Activated CD4-positive, alpha-beta T cell treated with anti-CD3 and anti-CD28 coated beads, Interleukin-2, amount 10 ng/mL, durations not matched to agents 24 days and 14 days (primary cell): ENCODE measurements at regions not wholly inside any gene's neighbourhood (a gene's known extent, or its start where the extent isn't known, plus 50 kb on each side); places are given as distances from the start of the nearest gene placed in this dataset.
A peak's percentile ranks its signal among the peaks of the same experiment; 100 is the strongest.
"Not testable (repeated sequence)": the region's sequence is repeated elsewhere in the genome, so short reads cannot be mapped to it uniquely, and the experiment has no call there.

Experiments used
- DNase-seq: peaks from one replicate; pipeline ENCODE4 v3.0.0; 2022
- H3K27ac Mint-ChIP-seq: one replicate; pipeline ENCODE4 v1.8.0; 2022; ENCODE audit warnings: mild to moderate bottlenecking, mixed read lengths
- H3K27me3 Mint-ChIP-seq: one replicate; pipeline ENCODE4 v1.8.0; 2022; ENCODE audit warnings: mixed read lengths
- H3K36me3 Mint-ChIP-seq: one replicate; pipeline ENCODE4 v1.8.0; 2022; ENCODE audit warnings: low read depth, mild to moderate bottlenecking, mixed read lengths
- H3K4me1 Mint-ChIP-seq: one replicate; pipeline ENCODE4 v1.8.0; 2021; ENCODE audit warnings: mixed read lengths
- H3K4me3 Mint-ChIP-seq: one replicate; pipeline ENCODE4 v1.8.0; 2022; ENCODE audit warnings: mild to moderate bottlenecking, moderate library complexity, mixed read lengths
- H3K9me3 Mint-ChIP-seq: one replicate; pipeline ENCODE4 v1.8.0; 2021; ENCODE audit warnings: mixed read lengths
- intact Hi-C: fragments of 100-400 bp; cut with micrococcal nuclease; formaldehyde crosslinking; loops from one replicate; pipeline ENCODE4 v1.15.1; 2023

DNA sequence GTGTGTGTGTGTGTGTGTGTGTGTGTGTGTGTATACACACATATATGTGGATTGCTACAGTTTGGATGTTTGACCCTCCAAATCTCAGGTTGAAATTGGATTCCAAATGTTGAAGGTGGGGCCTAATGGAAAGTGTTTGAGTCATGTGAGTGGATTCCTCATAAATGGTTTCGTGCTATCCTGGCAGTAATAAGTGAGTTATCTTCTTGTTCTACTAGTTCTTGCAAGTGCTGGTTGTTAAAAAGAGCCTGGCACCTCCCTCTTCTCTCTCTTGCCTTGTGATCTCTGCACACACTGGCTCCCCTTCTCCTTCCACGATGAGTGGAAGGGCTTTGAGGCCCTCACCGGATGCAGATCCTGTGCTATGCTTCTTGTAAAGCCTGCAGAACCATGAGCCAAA is 344.1 kb downstream of the SH2D1A start:
- Mint-ChIP-seq H3K4me1 (no peaks in the 10 kb centered on the region), H3K4me3 (no peak overlapping the region), H3K9me3 (no peaks in the 10 kb centered on the region), H3K36me3 (no peaks in the 10 kb centered on the region), H3K27ac (no peak overlapping the region), H3K27me3 (no peaks in the 10 kb centered on the region)
- no peak for DNase-seq
- intact Hi-C loops: no loop called here

DNA sequence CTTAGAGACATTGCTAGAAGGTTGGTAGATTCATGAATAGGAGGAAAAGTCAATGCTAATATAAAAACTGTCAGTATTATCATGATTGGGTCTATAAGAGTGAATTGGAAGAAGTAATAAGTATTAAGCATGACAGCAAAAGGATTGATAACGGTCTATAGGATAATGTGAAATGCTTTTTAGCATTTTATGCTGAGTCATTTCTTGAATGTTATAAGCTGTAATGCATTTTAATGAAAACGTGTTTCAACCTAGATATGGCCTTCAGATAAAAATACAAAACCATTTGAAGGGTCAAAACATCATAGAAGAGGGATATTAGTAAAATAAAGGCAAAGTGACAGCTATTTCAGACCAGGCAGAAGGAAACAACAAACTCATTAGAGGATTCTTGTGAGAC is 353.5 kb downstream of the SH2D1A start:
- intact Hi-C loops: no loop called here
- H3K4me1 Mint-ChIP-seq: no peaks in the 10 kb centered on the region
- no peak overlapping the region for H3K4me3 Mint-ChIP-seq
- no peaks in the 10 kb centered on the region for H3K27me3 Mint-ChIP-seq
- H3K9me3 Mint-ChIP-seq: no peaks in the 10 kb centered on the region
- no peak overlapping the region for H3K27ac Mint-ChIP-seq
- no peaks in the 10 kb centered on the region for H3K36me3 Mint-ChIP-seq
- DNase-seq: no peak

DNA sequence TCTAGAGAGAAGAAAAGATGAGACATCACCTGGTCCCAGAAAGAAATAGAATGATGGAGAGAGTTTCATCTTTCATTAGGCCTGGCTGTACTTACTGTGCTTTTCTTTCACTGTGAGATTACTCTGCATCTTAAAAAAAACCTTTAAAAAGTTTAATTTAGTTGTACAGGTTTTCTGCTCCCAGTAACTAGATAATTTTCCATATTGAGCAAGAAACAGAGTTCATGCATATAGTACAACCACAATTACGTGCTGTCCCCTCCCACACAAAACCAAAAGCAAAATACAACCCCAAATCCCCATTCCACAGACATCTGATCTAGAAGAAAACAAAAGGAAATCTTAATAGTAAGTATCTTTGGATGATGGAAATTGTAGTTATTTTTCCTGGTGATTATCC is 371.2 kb downstream of the SH2D1A start:
- Mint-ChIP-seq H3K9me3 (no peaks in the 10 kb centered on the region), H3K36me3 (no peaks in the 10 kb centered on the region), H3K4me1 (peaks cover 7% of the 10 kb centered on the region), H3K27ac (no peak overlapping the region), H3K4me3 (no peak overlapping the region), H3K27me3 (no peaks in the 10 kb centered on the region)
- DNase-seq: no peak
- intact Hi-C loops: loop anchor here (10.0 kb wide), 1 partner anchor 313 kb away; no protein-coding TSS in a partner anchor

DNA sequence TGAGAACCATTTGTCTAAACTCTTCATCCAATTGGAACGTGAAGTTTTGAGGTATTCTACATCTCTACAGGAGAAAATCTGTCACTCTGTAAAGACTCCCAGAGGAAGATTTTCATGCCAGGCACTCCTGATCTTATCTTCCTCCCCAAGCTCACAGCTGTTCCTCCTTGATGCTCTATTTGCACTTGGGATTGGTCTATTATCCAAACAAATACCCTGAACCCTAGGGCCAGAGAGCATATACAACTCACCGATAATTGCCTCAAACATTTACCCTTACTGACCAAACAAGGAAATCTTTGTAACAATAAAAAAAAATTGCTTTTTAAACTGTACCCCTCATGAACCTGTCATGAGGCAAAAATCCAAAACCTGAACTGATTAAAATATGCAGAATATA is 372.7 kb downstream of the SH2D1A start:
- Mint-ChIP-seq H3K4me3 (no peak overlapping the region), H3K27ac (no peak overlapping the region), H3K4me1 (peaks cover 7% of the 10 kb centered on the region), H3K36me3 (no peaks in the 10 kb centered on the region), H3K9me3 (no peaks in the 10 kb centered on the region), H3K27me3 (no peaks in the 10 kb centered on the region)
- DNase-seq: no peak
- intact Hi-C loops: loop anchor here (10.0 kb wide), 1 partner anchor 314 kb away; no protein-coding TSS in a partner anchor

DNA sequence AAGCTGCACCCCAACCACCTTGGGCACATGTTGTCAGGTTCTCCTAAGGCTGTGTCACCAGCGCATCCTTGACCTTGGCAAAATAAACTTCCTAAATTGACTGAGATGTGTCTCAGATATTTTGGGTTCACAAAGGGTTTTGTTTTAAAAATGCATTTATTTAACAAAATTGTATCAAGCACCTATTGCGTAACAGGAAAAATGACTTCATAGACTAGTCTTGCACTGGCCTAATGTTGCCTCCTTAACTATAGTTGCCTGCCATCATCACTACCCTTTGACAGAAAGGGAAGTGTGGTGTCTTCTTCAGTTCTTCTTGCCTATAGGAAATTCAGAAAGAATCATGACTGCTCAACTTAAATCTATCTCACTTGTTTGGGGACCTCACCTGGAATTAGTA is 374.2 kb downstream of the SH2D1A start:
- Mint-ChIP-seq H3K4me3 (no peak overlapping the region), H3K36me3 (no peaks in the 10 kb centered on the region), H3K27me3 (no peaks in the 10 kb centered on the region), H3K4me1 (peaks cover 9% of the 10 kb centered on the region), H3K9me3 (no peaks in the 10 kb centered on the region), H3K27ac (no peak overlapping the region)
- intact Hi-C loops: no loop called here
- DNase-seq: no peak

DNA sequence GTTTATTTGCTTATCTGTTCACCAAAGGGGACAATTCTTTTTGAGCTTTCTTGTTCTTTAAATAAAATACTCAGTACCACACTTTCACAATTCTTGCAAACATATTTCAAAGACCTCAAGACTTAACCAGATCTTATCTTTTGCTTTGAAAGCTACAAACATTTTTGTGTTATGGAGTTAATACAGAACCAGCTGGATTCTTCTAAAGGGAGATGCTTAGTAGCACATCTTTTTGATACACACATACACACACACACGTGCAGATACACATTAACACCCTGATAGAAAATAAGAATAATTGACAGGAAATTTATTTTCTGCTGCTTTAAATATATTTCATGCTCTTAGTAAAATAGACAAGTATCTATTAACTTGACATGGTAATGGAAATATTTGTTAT is 379.1 kb downstream of the SH2D1A start:
- Mint-ChIP-seq H3K27ac (no peak overlapping the region), H3K27me3 (no peaks in the 10 kb centered on the region), H3K36me3 (no peaks in the 10 kb centered on the region), H3K4me1 (peaks cover 16% of the 10 kb centered on the region), H3K4me3 (no peak overlapping the region), H3K9me3 (no peaks in the 10 kb centered on the region)
- no peak for DNase-seq
- intact Hi-C loops: no loop called here

DNA sequence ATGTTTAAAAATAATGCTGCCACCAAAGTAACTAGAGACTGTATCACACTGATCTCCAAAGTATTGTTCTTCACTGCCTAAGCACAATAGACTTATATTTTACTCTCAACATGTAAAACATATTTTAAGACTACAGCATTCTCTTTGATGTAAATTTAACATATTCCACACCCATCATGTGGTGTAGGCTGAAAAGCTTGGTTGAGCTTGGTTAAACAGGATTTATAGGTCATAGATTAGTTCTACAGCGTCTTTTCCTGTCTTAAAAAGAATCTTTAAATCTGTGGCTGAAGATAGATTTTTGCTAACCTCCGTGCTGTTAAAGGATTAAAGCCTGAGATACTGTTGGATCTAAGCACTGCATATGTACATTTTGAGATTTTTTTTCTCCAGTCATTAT is 379.9 kb downstream of the SH2D1A start:
- no peak for DNase-seq
- no peak overlapping the region for H3K27ac Mint-ChIP-seq
- peaks cover 19% of the 10 kb centered on the region for H3K4me1 Mint-ChIP-seq
- no peak overlapping the region for H3K4me3 Mint-ChIP-seq
- H3K27me3 Mint-ChIP-seq: no peaks in the 10 kb centered on the region
- no peaks in the 10 kb centered on the region for H3K9me3 Mint-ChIP-seq
- intact Hi-C loops: no loop called here
- no peaks in the 10 kb centered on the region for H3K36me3 Mint-ChIP-seq

DNA sequence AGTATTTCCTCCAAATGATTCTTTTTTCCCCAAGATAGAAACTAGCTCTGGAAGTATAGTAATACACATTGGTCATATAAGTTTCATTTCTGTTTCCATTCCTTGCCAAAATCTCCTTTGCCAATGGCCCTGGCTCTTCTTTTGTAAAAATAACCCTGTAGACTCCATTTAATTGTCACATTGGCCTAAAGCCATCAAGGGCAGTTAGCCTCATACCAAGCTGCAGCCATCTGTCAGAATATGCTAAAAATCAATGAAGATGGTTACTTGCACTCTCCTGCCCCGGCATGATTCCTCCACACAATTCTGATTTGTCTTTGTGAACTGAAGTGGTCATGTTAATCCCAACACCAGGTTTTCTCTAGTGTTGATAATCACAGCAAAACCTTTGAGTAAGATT is 380.5 kb downstream of the SH2D1A start:
- DNase-seq: no peak
- Mint-ChIP-seq H3K27ac (no peak overlapping the region), H3K4me3 (no peak overlapping the region), H3K9me3 (no peaks in the 10 kb centered on the region), H3K4me1 (peaks cover 19% of the 10 kb centered on the region), H3K36me3 (no peaks in the 10 kb centered on the region), H3K27me3 (no peaks in the 10 kb centered on the region)
- intact Hi-C loops: no loop called here

DNA sequence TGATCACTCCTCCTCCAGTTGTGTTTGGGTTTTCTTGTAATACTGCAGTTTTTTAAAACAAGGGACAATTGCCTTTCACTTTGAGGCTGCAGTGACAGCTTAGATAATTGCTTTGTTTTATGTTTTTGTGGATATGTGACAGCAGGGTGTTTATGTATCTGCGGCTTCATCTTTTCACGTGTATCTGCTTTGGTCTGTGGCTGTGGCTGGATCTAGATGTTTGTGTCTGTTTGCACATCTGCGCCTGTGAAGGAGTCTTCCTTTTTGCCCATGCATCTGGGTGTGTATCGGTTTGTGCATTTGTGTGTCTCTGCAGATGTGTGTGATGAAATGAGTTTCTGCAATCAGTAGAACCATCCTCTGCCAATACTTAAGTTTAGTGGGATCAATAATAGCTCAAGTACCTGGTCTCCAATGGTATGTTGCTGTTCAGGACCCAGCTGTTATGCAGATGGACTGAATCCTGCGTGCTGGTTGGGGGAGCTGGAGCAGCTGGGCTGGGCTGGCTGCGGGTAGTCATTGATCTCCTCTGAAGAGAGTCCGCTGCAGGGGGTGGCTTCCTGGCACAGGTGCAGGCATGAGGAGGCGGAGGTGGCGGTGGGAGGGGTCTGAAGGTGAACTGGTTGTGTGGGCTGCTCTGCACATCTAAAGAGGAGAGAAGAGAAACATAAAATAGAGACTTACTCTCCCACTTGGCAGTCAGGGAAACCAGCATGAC is 390.3 kb downstream of the SH2D1A start:
- DNase-seq: peak; percentile 82
- Mint-ChIP-seq H3K27ac (peak overlapping the region; percentile 74), H3K27me3 (peaks cover 2% of the 10 kb centered on the region), H3K4me3 (peak overlapping the region; percentile 72), H3K4me1 (peaks cover 15% of the 10 kb centered on the region), H3K9me3 (no peaks in the 10 kb centered on the region), H3K36me3 (no peaks in the 10 kb centered on the region)
- intact Hi-C loops: no loop called here

DNA sequence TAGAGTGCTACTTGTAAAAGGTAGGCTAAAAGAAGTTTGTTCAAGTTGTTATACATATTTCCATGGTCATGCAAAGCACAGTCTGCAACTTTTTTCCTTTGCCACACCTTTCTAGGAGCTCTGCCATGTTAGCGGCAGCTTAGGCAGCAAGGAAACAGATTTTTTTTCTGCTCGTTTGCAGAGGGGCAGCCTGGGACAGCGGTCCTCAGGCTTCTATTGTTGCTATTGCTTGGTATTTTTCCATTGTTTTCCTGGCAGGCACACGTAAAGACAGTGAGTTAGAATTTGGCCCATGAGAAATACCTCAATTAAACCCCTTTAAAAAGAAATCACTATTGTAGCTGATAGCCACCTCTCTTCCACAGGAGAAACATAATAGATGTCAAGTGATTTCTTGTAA is 391.4 kb downstream of the SH2D1A start:
- H3K4me1 Mint-ChIP-seq: peaks cover 15% of the 10 kb centered on the region
- H3K27ac Mint-ChIP-seq: no peak overlapping the region
- H3K36me3 Mint-ChIP-seq: no peaks in the 10 kb centered on the region
- intact Hi-C loops: no loop called here
- peaks cover 2% of the 10 kb centered on the region for H3K27me3 Mint-ChIP-seq
- no peak for DNase-seq
- H3K4me3 Mint-ChIP-seq: no peak overlapping the region
- H3K9me3 Mint-ChIP-seq: no peaks in the 10 kb centered on the region

DNA sequence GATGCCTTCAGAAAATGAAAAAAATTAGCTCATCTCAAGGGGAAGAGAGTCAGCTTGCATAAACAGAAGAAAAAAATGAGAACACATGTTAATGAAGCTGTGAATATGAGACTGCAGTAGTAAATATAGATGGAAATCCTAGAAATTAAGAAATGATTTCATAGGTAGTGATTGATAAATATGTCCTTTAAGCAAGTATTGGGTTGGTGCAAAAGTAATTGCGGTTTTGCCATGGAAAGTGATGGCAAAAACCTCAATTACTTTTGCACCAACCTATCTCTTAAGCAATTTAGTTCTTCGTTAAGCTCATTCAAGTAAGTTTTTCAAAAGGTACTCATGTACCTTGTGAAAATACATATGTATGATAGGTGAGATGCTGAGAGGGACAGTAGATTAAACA is 400.9 kb downstream of the SH2D1A start:
- Mint-ChIP-seq H3K36me3 (no peaks in the 10 kb centered on the region), H3K4me3 (no peak overlapping the region), H3K4me1 (no peaks in the 10 kb centered on the region), H3K27ac (no peak overlapping the region), H3K9me3 (no peaks in the 10 kb centered on the region), H3K27me3 (no peaks in the 10 kb centered on the region)
- no peak for DNase-seq
- intact Hi-C loops: no loop called here

DNA sequence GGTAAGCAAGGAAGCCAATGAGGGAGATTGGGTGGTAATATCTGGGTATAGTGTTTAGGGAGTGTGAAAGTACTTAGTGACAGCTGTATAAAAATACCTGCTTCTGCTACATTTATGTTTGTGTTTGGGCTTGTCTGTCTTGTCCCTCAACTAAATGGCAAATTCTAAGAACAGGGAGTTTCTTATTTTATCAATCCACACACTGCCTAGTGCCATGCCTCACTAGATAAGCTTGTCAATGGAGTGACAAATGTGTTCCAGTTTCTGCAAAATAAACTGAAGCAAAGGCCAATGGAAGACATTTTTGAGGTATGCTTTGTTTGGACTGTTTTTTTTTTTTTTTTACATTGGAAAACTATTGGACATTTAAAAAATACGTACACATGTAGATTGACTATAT is 418.0 kb downstream of the SH2D1A start:
- no peaks in the 10 kb centered on the region for H3K36me3 Mint-ChIP-seq
- no peaks in the 10 kb centered on the region for H3K4me1 Mint-ChIP-seq
- H3K4me3 Mint-ChIP-seq: no peak overlapping the region
- H3K9me3 Mint-ChIP-seq: no peaks in the 10 kb centered on the region
- H3K27me3 Mint-ChIP-seq: no peaks in the 10 kb centered on the region
- no peak overlapping the region for H3K27ac Mint-ChIP-seq
- DNase-seq: no peak
- intact Hi-C loops: no loop called here

DNA sequence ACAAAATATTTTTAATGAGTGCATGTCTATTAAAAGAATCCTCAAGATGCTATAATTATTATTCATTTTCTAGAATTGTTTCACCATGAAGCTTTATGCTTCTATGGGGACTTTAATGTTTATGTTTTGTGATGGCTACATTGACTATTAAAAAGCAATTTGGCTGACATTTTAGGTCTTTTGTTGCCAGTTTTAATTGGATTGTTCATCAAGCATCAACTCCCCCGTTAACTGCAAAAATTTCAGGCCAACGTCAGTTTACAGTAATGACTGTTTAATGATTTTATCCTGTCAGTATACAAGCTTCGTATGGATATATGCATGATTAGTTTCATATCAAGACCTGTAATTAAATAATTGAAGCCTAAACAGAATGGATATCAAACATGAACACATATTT is 422.8 kb downstream of the SH2D1A start:
- DNase-seq: no peak
- H3K27ac Mint-ChIP-seq: no peak overlapping the region
- H3K4me3 Mint-ChIP-seq: no peak overlapping the region
- H3K27me3 Mint-ChIP-seq: no peaks in the 10 kb centered on the region
- intact Hi-C loops: no loop called here
- no peaks in the 10 kb centered on the region for H3K4me1 Mint-ChIP-seq
- no peaks in the 10 kb centered on the region for H3K36me3 Mint-ChIP-seq
- no peaks in the 10 kb centered on the region for H3K9me3 Mint-ChIP-seq

DNA sequence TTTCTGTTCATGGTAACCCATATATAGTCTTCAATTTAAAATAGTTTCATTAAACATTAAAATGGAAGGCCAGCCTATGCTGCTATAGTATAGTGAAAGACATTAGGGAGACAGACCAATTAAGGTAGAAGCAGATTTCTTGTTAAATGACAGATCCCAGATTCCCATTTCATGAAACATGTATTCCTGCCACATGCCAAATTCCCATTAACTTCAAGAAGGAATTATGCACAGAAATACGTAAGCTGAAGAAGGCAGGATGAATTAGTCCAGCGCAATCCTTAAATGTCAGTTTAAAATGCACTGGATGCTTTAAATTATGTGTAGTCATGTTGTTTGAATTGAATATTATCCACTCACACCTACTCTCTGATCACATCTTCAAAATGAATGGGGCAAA is 424.9 kb downstream of the SH2D1A start:
- Mint-ChIP-seq H3K4me3 (no peak overlapping the region), H3K4me1 (no peaks in the 10 kb centered on the region), H3K36me3 (no peaks in the 10 kb centered on the region), H3K27ac (no peak overlapping the region), H3K27me3 (no peaks in the 10 kb centered on the region), H3K9me3 (no peaks in the 10 kb centered on the region)
- no peak for DNase-seq
- intact Hi-C loops: no loop called here

DNA sequence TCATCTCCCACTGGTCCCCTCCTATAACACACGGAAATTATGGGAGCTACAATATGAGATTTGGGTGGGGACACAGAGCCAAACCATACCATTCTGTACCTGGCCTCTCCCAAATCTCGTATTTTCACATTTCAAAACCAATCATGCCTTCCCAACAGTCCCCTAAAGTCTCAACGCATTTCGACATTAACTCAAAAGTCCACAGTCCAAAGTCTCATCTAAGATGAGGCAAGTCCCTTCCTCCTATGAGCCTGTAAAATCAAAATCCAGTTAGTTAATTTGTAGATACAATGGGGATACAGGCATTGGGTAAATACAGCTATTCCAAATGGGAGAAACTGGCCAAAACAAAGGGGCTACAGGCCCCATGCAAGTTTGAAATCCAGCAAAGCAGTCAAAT is 441.9 kb downstream of the SH2D1A start:
- intact Hi-C loops, H3K9me3 Mint-ChIP-seq, DNase-seq, H3K36me3 Mint-ChIP-seq, H3K4me3 Mint-ChIP-seq, H3K27ac Mint-ChIP-seq, H3K27me3 Mint-ChIP-seq, H3K4me1 Mint-ChIP-seq: not testable (repeated sequence)
